NCI-H2029 treated with DMSO at 0.1 percent for 48 hours (cell line): ENCODE measurements at regions not wholly inside any gene's neighbourhood (a gene's known extent, or its start where the extent isn't known, plus 50 kb on each side); places are given as distances from the start of the nearest gene placed in this dataset.
A peak's percentile ranks its signal among the peaks of the same experiment; 100 is the strongest.
"Not testable (repeated sequence)": the region's sequence is repeated elsewhere in the genome, so short reads cannot be mapped to it uniquely, and the experiment has no call there.

Experiments
- DNase-seq: peaks from one replicate; lab custom pipeline; 2025; lab: John Stamatoyannopoulos, UW

DNA sequence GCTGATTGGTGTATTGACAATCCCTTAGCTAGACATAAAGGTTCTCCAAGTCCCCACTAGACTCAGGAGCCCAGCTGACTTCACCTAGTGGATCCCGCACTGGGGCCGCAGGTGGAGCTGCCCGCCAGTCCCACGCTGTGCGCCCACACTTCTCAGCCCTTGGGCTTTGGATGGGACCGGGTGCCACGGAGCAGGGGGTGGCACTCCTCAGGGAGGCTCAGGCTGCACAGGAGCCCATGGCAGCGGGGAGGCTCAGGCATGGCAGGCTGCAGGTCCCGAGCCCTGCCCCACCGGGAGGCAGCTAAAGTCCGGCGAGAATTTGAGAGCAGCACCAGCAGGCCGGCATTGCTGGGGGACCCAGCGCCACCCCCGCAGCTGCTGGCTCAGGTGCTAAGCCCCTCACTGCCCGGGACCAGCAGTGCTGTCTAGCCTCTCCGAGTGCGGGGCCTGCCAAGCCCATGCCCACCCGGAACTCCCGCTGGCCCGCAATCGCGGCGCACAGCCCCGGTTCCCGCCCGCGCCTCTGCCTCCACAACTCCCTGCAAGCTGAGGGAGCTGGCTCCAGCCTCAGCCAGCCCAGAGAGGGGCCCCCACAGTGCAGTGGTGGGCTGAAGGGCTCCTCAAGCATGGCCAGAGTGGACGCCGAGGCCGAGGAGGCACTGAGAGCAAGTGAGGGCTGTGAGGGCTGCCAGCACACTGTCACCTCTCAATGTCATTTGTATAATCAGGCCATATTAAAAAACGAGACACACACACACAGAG is 437.2 kb downstream of the CSNK1G3 start:
- no peak for DNase-seq

DNA sequence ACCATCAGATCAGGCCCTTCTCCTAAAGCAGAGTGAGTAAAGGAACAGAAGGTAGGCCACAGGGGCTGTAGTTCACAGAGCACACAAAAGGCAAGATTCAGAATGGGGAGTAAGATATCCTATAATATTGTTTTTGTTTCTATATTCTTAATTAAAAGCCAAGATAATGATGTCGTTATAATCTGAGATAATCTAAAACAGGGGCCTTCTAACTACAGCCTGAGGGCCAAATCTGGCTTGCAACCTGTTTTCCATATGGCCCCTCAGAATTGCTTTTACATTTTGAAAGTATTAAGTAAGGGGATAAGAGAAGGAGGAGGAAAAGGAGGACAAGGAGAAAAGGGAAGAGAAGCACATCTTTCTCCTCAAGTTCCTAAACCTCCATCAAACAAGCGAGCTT is 435.8 kb downstream of the CSNK1G3 start:
- DNase-seq, result no peak

DNA sequence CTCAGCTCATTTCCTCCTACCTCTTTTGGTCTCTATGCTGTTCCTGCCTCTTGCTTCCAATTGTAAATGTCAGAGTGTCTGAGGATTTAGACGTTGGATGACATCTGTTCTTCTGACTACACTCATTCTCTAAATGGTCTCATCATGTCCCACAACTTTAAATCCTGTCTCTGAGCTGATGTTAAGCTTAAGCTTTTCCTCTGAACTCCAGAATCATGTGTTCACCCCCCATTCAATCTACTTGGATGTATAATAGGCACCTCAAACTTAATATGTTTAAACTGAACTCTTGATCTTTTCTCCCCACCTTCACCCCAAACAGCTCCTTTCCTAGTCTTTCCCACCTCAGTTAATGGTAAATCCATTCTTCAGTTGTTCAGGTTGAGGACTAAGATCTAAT is 433.6 kb downstream of the CSNK1G3 start:
- DNase-seq, result no peak

DNA sequence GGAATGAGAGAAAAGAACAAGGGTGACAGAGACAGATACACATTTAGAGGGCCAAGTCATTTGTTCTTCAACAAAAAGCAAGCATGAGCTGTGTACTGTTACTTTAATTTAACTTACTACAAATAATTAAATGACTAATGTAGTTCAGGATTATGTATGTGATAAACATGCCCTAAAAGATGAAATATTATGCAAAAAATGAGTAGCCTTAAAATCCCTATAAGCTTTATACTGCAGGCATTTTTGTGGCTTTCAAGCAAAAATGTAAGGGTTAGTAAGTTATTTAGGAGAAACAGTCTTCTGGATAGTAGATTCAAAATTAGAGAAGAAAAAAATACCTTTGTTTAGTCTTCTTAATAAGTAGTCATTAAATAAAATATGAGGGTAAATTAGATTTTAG is 431.2 kb downstream of the CSNK1G3 start:
- no peak for DNase-seq

DNA sequence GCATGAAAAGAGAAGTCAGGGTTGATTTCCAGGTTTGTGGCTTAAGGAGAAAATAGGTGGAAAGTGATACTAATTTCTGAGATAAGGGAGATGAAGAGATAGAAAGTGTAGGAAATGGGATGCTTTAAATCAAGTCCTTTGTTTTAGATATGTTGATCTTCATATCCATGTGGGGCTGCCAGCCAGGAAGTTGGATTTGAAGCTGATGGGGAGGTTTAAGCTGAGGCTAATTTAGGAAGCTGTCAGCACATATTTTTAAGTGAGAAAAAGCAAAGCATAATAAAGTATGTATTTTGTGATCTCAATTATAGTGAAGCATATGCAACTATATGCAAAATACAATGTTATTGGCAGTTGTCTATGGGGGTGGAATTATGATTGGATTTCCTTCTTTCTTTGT is 428.4 kb downstream of the CSNK1G3 start:
- DNase-seq, result no peak

DNA sequence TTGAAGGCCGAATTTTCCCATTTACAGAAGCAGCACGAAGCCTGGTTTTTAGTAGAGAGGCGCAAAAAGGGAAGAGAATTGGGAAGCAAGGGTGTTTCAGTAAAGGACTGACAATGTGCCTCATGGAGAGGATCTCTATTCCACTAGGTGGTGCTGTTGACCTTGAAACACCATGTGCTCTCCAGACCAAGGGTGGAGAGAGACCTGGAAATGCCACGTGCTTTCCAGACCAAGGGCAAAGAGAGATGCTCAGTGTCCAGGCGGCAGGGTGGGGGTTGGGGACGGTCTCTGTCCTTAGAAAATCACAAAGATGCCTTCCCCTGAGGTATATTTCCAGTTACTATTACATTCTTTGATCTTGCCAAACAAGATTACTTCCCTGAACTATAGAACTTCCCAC is 425.3 kb downstream of the CSNK1G3 start:
- DNase-seq, result peak; percentile 43

DNA sequence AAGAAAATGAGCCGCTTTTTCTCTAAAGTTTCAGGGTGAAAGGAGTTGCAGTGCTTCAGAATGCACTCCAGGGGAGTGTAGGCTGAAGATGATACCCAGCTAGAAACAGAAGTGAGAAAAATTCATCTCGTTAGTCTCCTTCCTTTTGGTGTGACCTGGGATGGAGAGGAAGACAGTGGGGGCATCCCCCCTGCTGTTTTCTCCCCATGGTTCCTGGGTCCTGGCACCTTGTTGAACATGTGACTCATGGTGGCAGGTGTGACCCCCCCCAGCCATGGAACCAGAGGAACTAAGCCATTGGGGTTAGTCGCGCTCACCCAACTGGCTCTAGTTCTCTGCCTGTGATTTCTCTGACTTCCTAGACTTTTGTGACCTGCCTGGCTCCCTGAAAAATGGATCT is 424.6 kb downstream of the CSNK1G3 start:
- DNase-seq, result no peak

DNA sequence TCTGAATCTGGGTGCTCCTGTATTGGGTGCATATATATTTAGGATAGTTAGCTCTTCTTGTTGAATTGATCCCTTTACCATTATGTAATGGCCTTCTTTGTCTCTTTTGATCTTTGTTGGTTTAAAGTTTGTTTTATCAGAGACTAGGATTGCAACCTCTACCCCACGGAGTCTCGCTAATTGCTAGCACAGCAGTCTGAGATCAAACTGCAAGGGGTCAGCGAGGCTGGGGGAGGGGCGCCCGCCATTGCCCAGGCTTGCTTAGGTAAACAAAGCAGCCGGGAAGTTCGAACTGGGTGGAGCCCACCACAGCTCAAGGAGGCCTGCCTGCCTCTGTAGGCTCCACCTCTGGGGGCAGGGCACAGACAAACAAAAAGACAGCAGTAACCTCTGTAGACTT is 421.8 kb downstream of the CSNK1G3 start:
- not testable (repeated sequence) for DNase-seq

DNA sequence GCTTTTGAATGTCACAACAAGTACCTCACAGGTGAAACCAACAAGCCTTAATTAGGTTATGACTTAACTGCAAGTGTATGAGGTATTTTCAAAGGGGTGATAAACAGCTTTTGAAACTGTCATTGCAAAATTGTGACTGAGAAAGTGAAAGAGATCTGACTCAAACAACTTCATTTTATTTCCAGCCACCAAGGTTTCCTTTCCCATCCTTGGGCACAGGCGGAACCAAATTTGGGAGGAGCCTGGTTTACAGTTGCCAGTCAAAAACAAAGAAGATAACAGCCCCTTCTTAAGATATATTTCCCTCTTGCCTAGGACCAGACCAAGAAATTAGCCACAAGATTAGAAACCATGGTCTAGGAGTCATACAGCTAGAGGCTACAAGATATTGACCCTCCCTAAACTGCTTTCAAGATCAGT is 417.1 kb downstream of the CSNK1G3 start:
- DNase-seq, result no peak

DNA sequence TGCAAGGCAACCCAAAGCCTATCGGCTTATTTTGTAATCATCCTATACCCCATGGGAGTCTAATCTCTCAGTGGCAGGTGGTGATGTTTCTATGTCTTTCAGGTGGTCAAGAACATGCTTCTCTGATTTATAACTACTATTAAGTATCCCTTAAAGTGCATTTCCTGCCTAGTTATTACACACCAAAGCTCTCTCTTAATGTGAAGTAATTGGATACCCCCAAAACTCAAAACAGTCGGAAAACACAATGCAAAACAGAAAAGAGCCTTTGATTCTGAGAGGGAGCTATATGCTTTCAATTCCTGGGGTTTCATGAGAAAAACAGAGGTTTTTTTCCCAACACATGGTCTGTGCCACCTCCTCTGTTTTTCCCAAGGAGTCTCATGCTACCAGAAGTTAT is 416.4 kb downstream of the CSNK1G3 start:
- DNase-seq, result no peak

DNA sequence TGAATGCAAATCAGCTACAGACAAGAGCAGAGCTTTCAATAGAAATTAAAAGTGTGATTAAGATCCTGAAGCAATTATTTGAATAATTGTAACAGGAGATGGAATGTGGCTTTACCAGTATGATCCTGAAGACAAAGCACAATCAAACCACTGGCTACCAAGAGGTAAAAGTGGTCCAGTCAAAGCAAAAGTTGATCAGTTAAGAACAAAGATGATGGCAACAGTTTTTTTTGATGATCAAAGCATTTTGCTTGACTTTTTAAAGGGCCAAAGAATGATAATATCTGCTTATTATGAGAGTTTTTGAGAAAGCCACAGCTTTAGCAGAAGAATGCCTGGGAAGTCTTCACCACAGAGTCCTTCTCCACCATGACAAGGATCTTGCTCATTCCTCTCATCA is 409.2 kb downstream of the CSNK1G3 start:
- DNase-seq, result no peak

DNA sequence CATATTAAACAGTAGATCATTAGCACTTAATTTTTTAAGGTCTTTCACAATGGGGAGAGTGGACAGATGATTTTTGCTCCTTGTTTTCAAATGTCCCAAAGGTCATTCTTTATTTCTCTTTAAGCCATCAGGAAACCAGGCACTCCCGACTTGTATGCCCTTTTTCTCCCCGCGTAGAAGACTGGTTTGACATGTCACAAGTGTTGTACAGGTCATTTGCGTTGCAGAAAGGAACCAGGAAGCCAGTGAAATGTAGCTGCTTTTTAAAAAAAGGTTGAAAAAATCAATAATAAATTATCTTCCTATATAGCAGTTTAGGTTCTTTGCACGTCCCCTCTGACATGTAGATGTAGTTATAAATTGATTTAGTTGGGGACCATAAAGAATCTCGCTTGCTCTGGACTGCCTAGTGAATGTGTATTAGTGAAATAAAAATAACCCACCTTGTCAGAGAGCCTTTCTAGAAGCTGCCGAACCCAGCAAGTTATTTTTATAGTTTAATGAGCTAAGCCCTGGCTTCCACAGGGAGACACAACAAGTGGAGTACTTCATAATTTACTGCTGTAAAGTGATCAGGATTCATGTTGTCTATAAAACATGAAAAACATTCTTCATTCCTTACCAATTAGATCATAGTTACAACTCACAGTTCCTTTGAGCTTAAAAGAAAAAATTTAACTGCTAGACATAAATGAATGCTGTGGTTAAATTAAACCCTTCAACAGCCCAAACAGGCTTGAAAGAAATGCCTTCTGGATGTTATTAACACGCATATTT is 404.6 kb downstream of the CSNK1G3 start:
- DNase-seq, result no peak

DNA sequence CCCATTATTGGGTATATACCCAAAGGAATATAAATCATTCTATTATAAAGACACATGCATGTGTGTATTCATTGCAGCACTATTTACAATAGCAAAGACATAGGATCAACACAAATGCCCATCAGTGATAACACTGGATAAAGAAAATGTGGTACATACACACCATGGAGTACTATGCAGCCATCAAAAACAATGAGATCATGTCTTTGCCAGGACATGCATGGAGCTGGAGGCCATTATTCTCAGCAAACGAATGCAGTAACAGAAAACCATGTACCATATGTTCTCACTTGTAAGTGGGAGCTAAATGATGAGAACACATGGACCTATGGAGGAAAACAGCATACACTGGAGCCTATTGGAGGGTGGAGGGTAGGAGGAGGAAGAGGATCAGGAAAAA is 402.4 kb downstream of the CSNK1G3 start:
- no peak for DNase-seq

DNA sequence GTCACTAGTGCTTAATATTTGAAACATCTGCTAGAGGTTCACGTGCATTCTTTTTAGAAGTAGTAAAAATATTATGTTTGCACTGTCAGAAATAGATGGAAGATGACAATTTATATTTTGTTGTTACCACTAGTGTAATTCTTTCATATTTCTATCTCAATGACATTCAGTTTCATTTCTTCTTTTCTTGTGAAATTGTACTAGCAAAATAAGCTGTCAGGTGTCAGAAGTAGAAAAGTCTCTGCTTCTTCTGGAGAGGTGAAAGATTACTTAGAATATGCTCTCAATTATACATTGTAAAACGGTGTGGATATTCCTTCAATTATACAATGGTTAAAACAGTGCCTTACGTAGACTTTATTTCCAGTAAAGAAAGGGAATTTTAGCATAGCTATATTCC is 395.4 kb downstream of the CSNK1G3 start:
- DNase-seq, result no peak

DNA sequence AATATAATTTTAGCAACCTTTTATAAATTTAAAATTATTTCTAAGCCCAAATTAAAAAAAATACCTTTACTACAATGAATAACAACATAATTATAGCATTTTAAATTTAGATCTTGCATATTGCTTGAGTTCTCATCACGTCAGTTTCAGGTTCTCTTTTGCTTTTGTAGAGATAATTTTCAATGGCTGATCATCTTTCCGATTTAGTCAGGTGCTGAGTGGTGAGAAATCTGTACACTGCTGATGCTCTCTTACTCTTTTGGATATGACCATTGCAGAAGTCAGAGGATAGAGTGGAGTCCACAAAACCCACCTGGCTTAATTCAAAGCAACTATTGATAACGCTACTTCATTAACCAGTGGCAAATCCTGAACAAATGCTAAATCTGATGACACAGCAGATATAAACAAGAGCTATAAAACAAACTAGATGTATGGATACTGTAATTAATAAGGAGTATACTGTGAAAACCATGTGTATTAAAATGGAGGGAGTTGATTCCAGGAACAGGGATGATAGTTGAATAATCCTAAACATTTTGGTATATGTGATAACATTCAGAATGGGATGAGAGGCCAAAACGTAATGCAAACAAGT is 394.8 kb downstream of the CSNK1G3 start:
- DNase-seq, result no peak

DNA sequence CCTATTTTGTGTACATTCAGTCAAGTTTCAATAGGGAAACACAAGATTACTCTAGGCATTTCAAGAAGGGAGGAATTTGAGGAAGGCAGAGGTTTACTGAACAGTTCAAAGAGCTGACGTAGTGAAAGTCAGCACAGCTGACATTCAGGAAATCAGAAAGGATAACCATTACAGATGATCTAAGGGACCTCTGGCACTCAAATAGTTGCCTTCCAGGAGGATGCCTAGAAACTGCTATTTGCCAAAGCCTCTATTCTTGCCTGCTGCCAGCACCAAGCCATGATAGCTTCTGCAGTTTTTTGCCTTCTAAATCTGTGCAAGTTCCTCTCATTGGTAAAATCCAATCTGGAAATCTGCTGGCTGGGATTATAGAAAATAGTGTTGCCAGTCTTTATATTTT is 373.1 kb downstream of the CSNK1G3 start:
- no peak for DNase-seq

DNA sequence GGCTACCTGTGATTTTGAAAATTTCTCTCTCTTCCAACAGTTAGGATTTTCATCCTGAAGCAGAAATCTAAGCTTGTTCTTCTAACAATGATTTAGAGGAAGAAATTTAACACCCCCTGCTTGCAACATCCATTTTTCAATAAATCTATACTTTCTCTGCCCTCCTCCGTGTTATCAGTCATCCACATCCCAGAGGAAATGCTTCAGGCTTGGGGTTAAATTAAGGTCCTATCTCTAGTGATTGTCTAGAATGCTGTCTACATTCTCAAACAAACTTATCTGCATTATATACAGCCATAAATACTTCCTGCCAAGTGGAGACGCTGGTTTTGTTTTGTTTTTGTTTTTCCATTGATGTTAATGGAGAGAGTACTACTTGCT is 371.0 kb downstream of the CSNK1G3 start:
- DNase-seq, result no peak

DNA sequence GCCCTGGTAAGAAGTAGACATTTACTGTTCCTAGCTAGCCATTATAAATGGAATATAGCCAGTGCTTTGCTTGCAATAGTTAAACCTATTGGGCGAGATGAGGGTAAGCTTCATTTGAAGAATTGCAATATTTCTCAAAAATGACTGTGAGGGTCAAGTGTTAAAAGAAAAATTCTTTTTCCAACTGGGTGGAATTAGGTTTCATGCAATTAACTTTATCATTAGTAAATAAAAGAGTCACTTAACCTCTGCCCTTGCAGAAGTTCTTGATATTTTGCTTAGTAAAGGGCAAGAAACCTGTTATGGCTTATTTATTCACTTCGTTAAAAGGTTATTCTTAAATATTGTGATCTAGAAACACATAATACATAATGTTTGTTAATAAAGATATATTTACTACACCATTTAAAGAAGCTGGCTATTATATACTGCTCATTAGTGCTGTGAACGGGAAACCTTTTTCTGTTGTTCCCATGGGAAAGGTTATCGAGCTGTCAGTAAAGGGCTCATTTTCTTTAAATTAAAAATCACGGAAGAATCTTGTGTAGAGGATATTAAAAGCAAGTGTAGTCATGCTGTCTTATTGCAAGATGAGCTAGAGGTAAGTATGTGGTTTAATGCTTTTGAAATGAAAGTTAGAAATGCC is 370.5 kb downstream of the CSNK1G3 start:
- DNase-seq, result no peak

DNA sequence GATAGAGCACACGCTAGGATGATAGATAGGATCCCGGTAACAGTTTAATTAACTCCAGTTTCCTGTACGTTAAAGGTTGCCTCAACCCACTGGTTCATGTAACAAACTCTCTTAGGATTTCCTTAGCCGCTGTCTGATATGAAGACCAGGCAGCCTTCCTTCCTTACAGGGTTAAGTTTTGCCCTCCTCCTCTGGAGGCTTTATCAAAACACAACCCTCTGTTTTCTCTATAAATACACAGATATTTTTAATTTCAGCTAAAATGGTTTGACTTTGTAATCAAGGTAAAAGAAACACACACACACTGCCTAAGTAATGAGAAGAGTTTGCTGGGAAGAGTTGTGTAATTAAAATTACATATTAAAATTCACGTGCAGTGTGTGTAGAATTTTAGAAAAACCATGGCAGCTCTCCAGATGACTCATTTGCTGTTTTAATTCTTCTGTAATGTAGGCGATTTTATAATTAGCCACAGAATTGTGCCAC is 369.8 kb downstream of the CSNK1G3 start:
- DNase-seq, result no peak

DNA sequence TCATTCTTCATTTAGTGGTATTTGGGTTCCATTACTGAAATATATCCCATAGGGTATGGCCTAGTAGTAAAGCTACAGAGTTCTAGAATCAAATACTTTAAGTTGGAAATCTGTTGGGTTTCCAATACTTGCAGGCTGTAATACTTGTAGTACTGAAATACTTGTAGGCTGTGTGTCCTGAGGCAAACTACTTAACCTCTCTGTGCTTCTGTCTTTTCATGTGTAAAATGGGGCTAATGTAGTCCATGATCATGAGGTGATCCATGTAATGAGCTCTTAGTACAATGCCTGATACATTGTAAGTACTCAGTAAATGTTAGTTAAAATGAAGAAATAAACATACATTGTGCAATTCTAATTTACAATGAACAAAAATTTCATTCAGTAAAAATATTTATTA is 368.9 kb downstream of the CSNK1G3 start:
- no peak for DNase-seq

DNA sequence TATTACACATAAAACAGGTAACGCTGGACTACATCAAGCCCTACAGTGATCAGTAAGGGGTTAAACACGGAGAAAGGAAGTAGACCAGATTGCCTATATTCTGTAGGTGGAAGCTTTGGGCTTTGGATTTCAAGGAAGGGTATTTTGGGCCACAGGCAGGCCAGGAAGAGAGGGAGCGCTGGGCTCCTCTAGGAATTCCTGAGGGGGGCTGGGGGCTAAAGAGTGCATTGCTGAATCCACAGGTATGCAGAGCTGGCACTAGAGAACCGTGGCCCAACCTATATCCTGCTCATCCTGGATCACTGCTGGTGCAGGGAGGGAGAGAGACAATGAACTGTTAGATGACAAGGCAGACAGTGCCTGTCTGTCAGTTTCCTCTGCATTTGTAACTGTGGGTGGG is 367.1 kb downstream of the CSNK1G3 start:
- no peak for DNase-seq

DNA sequence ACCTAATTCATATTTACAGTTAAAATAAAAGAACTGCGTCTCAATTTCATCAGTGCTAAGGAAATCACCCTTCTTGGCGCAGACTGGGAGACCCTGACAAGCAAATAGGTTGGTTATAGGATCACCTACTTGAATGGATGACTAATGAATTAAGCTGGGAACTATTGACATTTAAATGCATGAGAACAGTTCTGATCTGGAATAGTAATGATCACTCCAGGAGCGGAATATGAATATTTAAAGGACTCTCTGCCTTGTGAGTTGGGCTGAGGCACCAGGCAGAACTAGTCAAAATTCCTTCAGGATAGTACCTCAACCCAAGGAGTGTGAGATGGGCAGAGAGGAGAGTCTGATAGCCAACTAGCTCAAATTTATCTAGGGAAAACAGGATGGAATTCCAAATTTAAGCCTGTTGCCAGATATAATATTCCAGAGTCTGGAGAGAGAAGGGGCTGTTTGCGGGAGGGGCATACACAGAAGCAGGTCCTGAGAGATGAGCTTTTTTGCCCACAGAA is 364.4 kb downstream of the CSNK1G3 start:
- no peak for DNase-seq
